Superior temporal gyrus (tissue), 1 donor: ENCODE measurements at regions not wholly inside any gene's neighbourhood (a gene's known extent, or its start where the extent isn't known, plus 50 kb on each side); places are given as distances from the start of the nearest gene placed in this dataset.

ENCODE experiments used
- DNase-seq: peaks from one replicate; pipeline ENCODE4 v3.0.0-alpha.2; 2016; ENCODE audit errors: extremely low spot score

DNA sequence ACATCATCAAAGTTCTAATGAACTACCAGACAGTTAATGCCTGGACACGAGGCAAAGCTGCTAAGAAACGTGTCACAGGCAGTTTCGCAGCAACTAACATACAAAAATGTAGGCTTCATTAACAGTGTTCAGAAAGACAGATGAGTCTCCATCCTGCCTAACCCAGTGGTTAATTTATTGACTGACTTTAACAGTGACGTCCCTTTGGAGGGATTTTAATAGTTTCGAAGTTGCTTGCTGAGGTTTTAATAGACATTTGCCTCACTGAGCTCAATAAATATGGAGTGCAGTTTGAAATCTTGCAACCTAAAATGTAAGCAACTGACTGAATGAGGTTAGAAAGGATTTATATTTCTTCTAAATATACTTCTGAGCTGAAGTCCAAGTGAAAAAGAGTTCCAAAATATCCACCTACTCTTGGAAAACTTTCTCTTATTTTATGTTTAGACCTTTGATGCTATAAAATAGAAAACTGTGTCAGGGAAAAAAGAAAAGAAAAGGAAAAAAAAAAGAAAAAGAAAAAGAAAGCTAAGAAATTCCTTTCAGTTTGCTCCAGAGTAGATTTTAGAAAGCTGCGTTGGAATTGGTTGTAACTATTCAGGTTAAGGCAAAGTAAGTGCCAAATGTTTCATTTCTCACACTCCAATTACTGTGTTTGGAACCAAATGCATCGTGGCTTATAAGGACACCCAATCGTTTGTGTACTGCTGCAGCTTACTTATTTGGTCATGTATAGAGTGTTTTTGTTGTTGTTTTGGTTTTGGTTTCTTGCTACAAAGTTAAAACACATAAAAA is 2016.6 kb downstream of the MAT2B start:
- DNase-seq: peak; percentile 36

DNA sequence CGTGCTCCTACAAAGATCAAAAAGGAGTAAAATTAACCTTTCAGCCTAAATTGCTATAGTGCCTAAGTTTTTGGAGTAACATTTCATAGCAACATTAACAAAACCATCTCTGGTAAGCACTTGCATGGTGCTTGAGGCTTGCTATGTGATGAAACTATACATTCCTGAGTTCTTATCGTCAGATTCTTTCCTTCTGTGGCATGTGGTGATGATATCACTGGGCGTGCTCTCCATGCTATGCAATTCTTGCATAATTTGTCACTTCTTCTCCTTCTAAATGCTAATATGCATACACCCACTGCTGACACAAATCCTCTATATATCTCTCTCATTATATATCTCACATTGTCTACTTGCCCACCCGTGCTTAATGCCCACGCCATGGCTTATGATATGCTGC is 2019.9 kb downstream of the MAT2B start:
- no peak for DNase-seq

DNA sequence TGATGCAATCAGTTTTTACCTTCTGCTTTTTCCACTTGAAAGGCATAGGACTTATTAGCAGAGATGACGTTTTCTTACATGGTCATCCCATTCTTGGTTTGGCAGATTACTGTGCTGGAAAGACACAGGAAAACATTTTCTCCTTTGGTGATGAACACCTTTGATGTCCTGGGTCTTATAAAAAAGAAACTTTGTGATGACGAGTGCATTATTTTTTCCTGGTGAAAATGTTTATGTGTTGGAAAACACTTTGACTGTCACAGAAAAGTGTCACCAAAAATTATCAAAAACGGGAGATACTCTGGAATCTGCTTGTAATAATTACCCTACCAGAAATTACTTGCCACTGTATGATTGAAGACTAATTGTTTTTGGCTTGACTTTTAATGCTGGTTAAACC is 2020.9 kb downstream of the MAT2B start:
- DNase-seq: no peak

DNA sequence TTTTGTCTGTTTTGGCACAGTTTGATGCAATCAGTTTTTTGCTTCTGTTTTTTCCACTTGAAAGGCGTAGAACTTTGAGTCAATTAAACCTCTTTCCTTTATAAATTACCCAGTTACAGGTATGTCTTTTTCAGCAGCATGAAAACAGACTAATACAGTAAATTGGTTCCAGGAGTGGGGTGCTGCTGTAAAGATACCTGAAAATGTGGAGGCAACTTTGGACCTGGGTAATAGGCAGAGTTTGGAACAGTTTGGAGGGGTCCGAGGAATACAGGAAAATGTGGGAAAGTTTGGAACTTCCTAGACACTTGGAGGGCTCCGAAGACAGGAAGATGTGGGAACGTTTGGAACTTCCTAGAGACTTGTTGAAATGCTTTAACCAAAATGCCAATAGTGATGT is 2022.2 kb downstream of the MAT2B start:
- DNase-seq: no peak

DNA sequence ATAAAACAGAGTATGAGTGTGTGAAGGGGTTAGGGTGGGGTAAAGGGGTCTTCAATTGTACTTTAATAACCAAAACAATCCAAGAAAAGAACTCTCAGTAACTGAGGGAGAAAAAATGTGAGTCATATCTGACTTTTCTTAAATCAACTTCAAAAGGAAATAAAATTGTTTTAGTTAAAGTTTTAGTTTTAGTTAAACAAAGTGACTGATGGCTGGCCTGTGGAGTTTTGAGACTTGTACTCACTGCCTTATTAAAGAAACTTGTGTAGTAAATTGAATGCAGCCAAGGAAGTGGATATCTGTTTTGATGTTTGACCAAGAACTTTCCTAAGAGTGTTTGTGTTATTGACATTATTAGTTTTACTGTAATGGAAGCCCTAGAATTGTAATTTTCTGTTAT is 2032.6 kb downstream of the MAT2B start:
- DNase-seq: no peak

DNA sequence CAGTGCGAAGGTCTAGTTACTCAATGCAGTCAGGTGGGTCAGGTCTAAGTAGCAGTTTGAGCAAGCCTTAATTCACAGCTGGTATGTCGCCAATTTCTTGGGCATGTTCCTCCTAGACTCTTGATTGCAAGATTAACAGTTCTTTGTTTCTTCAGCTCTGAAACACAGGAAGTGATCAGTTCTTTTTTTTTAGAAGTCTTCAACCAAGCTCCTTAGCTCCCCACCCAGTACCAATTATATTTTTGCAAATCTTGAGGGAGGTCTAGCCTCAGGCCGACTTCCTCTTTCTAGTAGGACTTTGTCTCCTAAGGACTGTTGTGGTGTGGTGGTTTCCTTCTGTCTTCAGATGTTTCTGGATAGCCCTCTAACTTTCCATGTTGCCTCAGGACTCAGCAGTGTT is 2054.2 kb downstream of the MAT2B start:
- DNase-seq: no peak

DNA sequence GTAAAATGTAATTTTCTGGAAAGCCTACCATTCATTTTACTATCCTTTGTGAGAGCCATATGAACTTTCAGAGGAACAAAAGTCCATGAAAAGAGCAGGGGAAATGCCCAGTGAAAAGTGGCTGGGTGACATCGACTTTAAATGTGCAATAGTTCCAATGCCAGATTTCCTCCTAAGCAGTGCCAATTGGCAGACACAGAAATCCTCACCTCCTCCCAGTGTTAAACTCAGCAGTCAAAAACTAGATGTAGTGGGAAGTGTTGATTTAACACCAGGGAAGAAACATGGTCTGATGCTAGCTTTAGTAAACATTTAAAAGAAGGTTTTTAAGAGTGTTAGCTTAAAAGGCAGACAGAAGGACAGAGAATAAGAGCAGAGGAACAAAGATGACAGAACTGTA is 2055.2 kb downstream of the MAT2B start:
- DNase-seq: peak; percentile 58

DNA sequence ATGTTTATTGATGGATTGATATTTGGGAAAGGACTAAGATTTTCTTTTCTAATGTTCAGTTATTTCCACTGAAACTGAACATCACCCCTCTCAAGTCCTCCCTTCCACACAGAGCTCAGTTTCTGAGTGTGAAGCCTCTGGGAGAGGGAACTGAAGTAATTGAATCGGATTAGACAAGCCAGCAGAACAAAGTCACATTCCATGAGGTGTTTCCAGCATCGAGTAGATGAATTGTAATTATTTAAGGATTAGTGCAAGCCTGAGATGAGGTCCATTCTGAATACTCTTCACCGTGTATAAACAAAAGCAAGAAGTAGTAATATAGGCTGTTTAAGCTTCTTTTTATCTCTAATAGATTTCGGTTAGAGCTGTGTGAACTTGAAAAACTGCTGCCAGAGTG is 2060.5 kb downstream of the MAT2B start:
- DNase-seq: no peak

DNA sequence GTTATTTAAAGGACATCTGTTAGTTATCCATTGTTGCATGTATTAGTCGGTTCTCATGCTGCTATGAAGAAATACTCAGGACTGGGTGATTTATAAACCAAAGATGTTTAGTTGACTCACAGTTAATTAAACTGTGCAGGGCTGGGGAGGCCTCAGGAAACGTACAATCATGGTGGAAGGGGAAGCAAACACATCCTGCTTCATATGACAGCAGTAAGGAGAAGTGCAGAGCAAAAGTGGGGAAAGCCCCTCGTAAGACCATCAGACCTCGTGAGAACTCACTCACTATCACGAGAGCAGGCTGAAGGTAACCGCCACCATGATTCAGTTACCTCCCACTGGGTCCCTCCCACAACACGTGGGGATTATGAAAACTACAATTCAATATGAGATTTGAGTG is 2064.1 kb downstream of the MAT2B start:
- no peak for DNase-seq

DNA sequence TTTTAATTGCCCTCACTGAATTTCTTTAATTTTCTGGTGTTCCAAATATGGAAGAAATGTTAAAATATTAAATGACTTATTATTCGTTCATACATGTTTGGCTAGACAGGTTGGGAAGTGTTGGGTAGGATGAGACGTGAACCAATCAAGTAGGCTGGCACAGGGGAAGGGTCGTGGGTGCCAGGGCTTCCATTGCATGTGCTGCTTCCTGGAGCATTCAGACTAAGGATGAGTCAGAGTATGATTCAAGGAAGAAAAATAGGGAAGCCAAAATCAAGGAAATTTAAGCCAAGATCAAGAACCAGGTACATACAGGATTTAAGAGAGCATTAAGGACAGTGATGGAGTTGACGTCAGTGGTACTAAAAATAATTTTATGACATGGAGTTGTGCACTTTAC is 2068.0 kb downstream of the MAT2B start:
- no peak for DNase-seq

DNA sequence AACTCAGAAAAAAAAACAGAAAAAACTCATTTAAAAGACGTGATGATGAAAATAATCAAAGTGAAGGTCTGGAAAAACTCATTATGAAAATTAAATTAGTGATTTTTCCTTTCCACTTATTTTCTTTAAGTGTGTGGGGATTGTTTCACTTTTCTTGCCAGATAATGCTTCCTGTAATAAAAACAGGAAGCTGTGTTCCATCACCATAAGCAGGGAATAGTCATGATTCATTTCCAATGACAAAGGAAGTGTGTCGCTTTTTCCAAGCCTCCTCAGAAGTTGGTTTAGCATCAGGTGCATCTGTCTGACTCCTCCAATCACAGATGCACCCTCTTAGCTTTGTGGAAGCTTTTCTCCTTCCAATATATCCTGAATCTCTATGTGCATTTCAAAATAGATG is 2068.7 kb downstream of the MAT2B start:
- DNase-seq: no peak

DNA sequence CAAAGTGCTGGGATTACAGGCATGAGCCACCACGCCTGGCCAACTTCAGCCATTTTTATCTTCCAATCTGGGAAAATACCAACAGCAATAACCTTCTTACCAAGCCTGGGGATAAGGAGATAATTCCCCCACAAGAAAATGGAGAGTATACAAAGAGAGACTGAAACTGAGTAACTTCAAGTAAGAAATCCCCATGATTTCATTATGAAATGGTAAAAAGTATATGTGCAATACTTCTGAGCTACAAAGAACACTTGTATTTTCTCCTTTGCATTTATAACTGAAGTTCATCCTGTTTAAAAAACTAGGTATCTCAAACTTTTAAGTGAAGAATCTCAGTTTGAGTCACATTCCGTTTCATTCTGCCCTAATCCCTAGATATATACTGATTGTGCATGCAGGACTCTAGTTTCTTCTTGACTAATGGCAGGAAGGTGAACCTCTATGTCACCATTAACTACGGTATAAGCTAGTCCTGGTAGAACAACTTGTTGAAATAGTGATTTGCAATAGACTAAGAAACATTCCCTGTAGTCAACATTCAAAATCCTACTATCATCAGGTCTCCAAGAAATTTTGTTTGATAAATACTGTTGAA is 2071.4 kb downstream of the MAT2B start:
- DNase-seq: no peak

DNA sequence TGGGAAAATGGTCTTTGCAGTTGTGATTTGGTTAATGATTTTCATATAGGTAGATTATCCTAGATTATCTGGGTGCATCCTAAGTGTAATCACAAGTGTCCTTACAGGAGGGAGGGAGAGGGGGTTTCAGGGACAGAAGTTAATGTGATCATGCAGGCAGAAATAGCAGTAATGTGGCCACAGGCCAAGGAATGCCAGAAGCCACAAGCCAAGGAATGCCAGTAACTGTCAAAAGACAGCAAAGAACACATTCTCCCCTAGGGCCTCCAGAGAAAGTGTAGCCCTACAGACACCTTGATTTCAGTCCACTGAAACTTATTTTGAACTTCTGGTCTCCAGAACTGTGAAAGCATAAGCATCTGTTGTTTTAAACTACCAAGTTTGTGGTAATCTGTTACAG is 2074.5 kb downstream of the MAT2B start:
- no peak for DNase-seq

DNA sequence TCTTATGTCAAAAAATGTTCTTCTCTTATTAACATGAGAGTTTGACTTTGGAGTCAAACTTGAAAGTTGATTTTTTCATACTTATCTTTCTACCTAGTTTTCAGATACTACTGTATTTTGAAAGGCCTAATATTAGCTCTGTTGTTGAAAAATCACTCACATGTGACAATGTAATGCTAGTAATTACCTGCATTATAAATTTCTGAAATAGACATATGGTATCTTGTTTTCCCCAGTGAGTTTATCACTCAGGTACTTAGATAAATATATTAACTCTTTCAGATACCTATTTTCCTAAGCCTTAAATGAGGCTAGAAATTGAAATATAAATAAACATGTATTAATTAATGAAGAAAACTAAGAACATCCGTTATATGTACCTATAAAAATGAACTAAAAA is 2089.3 kb downstream of the MAT2B start:
- no peak for DNase-seq

DNA sequence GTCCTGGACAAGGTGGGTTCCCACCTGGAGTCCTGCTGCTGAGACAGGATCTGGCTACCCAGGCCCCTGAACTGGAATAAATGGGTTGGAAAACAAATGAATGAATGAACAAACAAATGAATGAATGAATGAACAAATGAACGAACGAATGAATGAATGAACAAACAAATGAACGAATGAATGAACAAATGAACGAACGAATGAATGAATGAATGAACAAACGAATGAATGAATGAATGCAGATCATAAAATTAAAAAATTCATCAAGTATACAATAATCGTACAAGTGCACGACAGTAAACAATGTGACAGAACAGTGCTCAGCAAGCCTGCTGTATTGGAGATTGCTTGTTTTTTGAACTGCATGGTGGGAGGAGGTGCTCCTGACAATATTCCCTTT is 2097.1 kb downstream of the MAT2B start:
- DNase-seq: no peak

DNA sequence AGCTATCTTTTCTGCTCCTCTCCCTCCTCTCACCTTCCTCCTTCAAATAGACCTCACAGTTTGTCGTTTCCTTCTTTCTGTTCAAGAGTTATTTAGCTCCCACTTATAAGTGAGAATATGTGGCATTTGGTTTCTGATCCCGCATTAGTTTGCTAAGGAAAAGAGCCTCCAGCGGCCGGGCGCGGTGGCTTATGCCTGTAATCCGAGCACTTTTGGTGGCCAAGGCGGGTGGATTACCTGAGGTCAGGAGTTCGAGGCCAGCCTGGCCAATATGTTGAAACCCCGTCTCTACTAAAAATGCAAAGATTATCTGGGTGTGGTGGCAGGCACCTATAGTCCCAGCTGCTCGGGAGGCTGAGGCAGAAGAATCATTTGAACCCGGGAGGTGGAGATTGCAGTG is 2101.6 kb downstream of the MAT2B start:
- DNase-seq: no peak

DNA sequence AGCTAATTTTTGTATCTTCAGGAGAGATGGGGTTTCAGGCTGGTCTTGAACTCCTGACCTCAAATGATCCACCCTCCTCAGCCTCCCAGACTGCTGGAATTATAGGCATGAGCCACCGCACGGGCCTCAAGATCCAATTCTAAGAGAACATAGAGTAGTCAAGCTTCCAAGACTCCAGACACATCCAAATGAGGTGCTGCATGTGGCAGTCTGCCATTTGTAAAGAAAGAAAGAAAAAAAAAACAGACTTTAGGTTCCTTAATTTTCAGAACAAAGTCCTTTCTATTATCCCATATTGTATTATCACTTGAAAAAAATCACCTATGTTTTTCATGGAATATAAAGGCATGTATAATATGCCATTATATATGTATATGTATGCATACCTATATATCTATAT is 2104.5 kb downstream of the MAT2B start:
- DNase-seq: no peak

DNA sequence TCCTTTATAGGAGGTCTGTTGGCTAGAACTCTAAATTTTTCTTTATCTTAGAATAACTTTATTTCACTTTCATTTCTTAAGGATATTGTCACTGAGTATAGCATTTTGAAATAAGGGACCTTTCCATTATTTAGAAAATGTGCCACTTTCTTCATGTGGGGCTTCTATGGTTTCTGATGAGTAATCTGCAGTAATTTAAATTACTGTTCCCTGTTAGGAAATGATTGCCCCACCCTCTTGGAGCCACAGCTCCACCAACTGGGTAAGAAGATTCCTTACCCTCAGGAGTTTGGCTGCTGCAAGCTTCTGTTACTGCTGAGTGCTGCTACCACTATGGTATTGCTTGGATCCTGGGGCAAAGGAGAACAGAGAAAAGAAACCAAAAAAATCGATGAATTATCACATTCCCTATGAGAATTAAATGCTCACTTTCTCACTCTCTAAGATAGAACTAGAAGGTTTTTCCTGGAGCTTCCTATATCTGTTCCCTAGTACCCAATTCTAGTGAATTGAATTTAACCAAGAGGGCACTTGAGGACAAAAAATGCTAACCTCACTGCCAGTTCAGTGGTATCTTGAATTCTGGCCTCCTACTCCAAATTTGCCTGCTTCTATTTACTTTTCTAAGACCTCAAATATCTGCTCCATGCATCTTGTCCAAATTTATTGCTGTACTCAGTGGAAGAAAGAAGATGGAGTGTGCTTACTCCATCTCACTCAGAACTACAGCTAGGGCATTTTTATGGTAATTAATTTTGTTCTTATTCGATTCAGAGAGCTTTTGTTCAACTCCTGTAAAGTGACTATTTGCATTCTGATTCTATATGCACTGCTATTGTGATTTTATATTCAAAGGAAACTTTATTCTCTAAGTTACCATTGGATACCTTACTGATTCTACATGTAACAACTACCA is 2111.3 kb downstream of the MAT2B start:
- no peak for DNase-seq

DNA sequence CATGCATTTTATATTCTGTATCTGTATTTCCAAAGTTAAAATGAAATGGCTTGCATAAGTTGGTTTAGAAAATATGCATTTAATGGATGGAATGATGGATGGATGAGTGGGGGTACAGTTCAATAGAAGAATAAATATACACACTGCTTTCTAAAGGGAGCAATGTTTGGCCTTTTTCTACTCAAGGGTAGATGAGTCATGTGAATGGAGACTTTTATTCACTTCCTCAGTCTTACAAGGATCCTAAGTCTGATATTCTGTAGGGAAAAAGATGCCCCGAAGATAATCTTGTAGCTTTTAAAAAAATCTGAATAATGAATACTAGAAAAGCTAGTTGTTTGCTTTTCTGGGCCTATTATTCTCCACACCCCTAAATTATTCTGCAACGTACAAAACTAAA is 2112.1 kb downstream of the MAT2B start:
- DNase-seq: no peak

DNA sequence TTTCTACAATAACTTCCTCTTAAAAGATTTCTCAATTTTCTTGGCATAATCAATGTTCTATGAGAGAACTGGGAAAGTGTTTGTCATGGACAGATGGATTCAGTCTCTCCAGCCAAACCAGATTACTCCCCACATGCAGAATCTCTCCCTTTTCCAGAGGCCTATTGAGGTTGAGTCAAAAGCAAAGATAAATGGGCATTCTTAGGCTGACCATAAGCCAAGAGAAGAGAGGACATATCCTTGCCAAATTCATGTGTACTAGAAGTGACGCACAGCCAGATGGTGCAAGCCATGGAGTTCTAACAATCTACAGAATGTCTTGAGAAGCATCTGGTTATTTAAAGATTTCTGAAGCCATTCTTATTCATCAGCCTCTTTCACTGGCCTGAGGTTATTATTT is 2115.0 kb downstream of the MAT2B start:
- peak; percentile 48 for DNase-seq

DNA sequence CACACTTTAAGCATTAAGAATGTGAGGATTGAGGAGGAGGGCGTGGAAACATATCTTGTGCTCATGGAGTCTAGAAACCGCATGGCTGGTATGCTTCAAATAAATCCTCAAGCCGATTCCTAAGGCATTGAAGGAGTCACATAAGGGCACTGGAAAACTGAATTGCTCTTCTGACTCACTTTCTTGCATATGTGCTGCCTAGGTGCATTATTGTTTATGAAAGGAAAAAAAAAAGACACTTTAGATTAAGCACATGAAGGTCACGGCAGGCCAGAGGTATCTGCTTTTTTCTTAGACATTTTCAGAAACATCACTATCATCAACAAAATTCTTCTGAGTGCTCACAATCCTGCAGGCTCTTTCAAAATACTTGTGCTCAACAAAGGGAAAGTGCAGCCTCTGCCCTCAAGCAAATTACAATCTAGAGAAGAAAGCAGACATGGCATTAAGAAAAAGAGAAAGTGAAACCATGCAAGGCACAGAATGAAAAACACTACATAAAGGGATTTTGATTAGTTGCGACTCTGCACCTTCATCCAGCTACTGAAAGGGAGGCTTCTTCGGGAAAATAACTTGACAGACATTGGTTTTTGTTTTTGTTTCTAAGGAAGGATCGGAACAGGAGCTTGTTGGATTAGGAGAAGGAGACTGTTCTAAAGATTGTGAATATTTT is 2117.6 kb downstream of the MAT2B start:
- no peak for DNase-seq
